HS-27A (cell line): ENCODE measurements at regions not wholly inside any gene's neighbourhood (a gene's known extent, or its start where the extent isn't known, plus 50 kb on each side); places are given as distances from the start of the nearest gene placed in this dataset.
"Not testable (repeated sequence)": the region's sequence is repeated elsewhere in the genome, so short reads cannot be mapped to it uniquely, and the experiment has no call there.

ENCODE experiments used
- DNase-seq: peaks from one replicate; pipeline ENCODE4 v3.0.0-alpha.2; 2012; ENCODE audit warnings: low read depth, missing footprints

- DNase-seq, result no peak
These were observed 525.1 kb upstream of the BRINP3 start for GRCh38 chr1:191002768-191003167.

GRCh38 chr1:191016765-191017164 is 539.1 kb upstream of the BRINP3 start:
- no peak for DNase-seq

- peak; percentile 49 for DNase-seq
These were observed 545.2 kb upstream of the BRINP3 start for GRCh38 chr1:191022856-191023255.

- DNase-seq, result no peak
These were observed 548.4 kb upstream of the BRINP3 start for GRCh38 chr1:191025896-191026642.

- DNase-seq, result no peak
These were observed 549.2 kb upstream of the BRINP3 start for GRCh38 chr1:191026828-191027227.

GRCh38 chr1:191034132-191034531 is 556.5 kb upstream of the BRINP3 start:
- no peak for DNase-seq

- DNase-seq, result no peak
These were observed 565.4 kb upstream of the BRINP3 start for GRCh38 chr1:191043066-191043465.

- no peak for DNase-seq
These were observed 572.1 kb upstream of the BRINP3 start for GRCh38 chr1:191049781-191050180.

GRCh38 chr1:191052888-191053287 is 575.2 kb upstream of the BRINP3 start:
- no peak for DNase-seq

GRCh38 chr1:191065346-191065745 is 587.7 kb upstream of the BRINP3 start:
- no peak for DNase-seq

GRCh38 chr1:191065771-191066170 is 588.1 kb upstream of the BRINP3 start:
- DNase-seq, result no peak

- no peak for DNase-seq
These were observed 597.2 kb upstream of the BRINP3 start for GRCh38 chr1:191074881-191075280.

GRCh38 chr1:191083090-191083489 is 605.4 kb upstream of the BRINP3 start:
- DNase-seq, result not testable (repeated sequence)

- no peak for DNase-seq
These were observed 607.5 kb upstream of the BRINP3 start for GRCh38 chr1:191085121-191085520.

GRCh38 chr1:191086910-191087309 is 609.2 kb upstream of the BRINP3 start:
- no peak for DNase-seq

GRCh38 chr1:191096405-191096804 is 618.7 kb upstream of the BRINP3 start:
- no peak for DNase-seq

GRCh38 chr1:191099696-191100095 is 622.0 kb upstream of the BRINP3 start:
- no peak for DNase-seq

- no peak for DNase-seq
These were observed 624.3 kb upstream of the BRINP3 start for GRCh38 chr1:191101960-191102359.

GRCh38 chr1:191125950-191126349 is 648.3 kb upstream of the BRINP3 start:
- DNase-seq, result no peak

- DNase-seq, result no peak
These were observed 657.1 kb upstream of the BRINP3 start for GRCh38 chr1:191134796-191135195.

GRCh38 chr1:191140038-191140437 is 662.4 kb upstream of the BRINP3 start:
- no peak for DNase-seq

GRCh38 chr1:191142748-191143147 is 665.1 kb upstream of the BRINP3 start:
- DNase-seq, result no peak

GRCh38 chr1:191145834-191146233 is 668.2 kb upstream of the BRINP3 start:
- no peak for DNase-seq

- no peak for DNase-seq
These were observed 673.7 kb upstream of the BRINP3 start for GRCh38 chr1:191151321-191151807.
